CD4-positive, alpha-beta T cell treated with Interleukin-6 at 100 ng/mL for 8 hours (primary cell): ENCODE measurements at regions not wholly inside any gene's neighbourhood (a gene's known extent, or its start where the extent isn't known, plus 50 kb on each side); places are given as distances from the start of the nearest gene placed in this dataset.
"Not testable (repeated sequence)": the region's sequence is repeated elsewhere in the genome, so short reads cannot be mapped to it uniquely, and the experiment has no call there.

Experiments used
- DNase-seq: peaks from one replicate; pipeline ENCODE4 v3.0.0-alpha.2; 2020; ENCODE audit warnings: mixed read lengths, low spot score

DNA sequence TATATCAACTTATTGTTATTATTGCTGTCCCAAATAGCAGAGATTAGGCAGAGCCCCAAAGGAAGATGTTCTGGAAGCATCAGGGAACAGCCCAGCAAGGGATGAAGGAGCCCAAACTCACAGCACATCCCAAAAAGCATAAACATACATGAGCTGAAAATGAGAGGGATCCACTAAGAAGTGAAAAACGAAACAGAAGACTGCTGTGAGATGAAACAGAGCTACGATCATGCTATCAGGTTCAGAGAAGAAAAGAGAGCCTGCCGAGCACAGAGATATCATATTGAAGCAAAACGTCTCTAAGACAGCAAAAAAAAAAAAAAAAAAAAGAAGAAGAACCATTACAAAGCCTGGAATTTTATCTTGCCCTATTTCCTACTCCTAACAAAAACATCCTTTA lies 127.3 kb downstream of the ZNF608 start:
- DNase-seq: no peak

DNA sequence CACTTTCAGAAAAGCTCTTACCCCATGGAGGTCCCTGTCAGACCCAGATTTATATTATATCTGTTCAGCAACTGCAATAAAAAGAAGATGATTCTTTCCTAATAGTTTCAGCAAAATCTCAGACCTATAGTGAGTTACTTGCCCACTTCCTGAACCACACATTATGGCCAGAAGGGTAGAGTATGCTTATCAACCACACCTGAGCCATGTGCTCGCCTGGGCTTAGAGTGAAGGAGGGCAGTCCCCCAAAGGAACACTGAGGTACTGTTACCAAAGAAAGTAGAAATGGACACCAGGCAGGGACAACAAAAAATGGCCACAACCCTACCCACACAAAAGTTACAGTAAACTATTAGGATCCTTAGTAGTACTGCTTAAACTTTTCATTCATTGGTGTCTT lies 128.7 kb downstream of the ZNF608 start:
- DNase-seq: no peak

DNA sequence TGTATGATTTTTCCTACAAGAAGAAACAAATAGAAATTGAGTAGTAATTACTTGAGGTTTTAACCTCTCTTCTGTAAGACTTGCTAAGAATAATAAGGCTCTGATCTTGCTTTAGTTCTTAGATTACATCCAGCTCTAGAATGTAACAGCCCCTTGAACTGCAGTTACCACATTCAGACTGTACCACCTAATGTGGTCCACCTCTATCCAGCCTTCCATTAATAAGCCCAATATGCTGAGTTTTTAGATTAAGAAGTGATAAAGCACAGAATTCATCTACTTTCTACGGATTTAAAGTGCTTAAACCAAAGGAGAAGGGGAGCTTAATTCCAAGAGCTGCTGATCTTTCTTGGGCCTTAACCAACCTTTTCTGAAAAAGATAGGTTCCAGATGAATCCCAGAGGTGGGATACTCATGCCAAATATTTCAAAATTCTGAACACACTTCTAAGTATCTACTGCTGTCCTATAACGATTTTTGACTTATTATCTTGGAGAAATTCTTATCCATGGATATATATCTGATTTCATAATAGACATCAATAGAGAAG lies 131.5 kb downstream of the ZNF608 start:
- DNase-seq: no peak

DNA sequence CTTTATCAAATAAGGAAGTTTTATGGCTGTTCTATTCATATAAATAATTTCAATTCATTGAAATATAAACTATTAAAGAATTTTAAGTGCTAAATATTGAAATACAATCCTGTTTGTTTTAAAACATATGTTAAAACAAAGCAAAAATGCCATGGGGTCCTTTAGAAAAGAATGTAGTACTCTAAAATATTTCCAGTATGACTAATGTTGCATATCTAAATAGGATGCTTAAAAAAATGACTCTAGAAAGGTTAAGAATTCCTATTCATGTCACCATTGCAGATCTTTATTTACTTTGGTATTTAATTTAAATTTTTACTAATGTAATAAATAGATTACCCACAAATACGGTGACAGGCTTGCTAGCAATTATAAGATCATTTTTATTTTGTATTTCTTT lies 132.3 kb downstream of the ZNF608 start:
- DNase-seq: no peak

DNA sequence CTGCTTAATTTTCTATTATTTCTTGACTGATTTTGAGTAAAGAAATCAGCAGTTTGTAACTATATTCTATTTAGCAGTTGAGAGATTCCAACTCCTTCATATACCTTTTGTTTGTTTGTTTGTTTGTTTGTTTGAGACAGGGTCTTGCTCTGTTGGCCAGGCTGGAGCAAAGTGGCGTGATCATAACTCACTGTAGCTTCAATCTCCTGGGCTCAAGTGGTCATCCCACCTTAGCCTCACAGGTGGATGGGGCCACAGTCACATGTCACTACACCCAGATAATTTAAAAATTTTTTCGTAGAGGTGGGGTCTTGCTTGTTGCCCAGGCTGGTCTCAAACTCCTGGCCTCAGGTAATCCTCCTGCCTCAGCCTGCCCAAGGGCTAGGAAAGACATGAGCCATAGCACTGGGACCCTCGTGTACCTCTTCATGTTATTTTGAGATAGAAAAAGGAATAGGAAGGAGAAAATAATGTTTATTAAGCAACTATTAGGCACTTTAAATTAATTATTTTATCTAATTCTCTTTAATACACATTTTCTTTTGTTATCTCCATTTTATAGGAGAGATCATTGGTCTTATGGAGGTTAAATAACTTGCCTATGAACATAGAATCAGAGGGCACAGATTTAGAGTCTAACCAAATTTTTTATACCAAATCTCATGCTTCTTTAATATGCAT lies 133.0 kb downstream of the ZNF608 start:
- no peak for DNase-seq

DNA sequence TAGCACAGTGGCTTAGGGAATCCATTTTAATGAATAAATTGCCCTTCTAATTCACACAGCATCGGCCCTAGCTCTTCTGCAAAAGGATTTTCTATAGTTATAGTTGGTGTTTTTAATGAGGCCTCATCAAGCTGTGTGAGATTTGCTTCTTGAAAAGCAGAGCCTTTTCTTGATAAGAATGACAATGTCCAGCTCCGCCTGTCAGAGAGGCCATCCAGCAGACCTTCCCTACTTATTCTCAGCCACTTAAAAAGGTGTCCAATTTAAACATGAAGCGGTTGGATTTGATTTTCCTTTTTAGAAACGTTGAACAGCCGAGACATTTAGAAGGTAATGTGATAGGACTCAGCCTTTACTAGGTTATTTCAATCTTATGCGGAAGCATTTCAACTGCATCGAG lies 134.4 kb downstream of the ZNF608 start:
- DNase-seq: no peak

DNA sequence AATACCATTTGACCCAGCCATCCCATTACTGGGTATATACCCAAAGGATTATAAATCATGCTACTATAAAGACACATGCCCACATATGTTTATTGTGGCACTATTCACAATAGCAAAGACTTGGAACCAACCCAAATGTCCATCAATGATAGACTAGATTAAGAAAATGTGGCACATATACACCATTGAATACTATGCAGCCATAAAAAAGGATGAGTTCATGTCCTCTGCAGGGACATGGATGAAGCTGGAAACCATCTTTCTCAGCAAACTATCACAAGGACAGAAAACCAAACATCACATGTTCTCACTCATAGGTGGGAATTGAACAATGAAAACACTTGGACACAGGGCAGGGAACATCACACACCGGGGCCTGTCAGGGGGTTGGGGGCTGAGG lies 135.2 kb downstream of the ZNF608 start:
- DNase-seq: not testable (repeated sequence)

DNA sequence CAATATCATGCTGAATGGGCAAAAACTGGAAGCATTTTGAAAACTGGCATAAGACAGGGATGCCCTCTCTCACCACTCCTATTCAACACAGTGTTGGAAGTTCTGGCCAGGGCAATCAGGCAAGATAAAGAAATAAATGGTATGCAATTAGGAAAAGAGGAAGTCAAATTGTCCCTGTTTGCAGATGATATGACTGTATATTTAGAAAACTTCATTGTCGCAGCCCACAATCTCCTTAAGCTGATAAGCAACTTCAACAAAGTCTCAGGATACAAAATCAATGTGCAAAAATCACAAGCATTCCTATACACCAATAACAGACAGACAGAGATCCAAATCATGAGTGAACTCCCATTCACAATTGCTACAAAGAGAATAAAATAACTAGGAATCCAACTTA lies 136.8 kb downstream of the ZNF608 start:
- DNase-seq: not testable (repeated sequence)

DNA sequence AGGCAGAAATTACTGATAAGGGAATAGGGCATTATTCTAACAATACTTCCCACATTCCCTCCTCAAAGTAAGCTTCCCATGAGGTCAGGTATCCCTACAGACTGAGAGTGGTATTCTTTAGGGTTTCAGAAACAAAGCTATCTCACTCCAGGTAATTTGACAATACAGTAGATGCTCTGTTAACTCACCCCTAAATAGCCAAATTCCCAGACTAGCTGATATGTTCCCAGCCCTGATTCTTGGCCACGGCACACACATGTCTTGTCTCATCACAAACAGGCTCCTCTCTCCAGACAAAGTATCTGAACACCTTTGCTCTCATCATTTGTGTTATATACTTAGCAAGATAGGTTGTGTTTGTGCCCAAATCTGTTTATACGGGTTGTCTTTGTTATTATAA lies 139.9 kb downstream of the ZNF608 start:
- DNase-seq: no peak

DNA sequence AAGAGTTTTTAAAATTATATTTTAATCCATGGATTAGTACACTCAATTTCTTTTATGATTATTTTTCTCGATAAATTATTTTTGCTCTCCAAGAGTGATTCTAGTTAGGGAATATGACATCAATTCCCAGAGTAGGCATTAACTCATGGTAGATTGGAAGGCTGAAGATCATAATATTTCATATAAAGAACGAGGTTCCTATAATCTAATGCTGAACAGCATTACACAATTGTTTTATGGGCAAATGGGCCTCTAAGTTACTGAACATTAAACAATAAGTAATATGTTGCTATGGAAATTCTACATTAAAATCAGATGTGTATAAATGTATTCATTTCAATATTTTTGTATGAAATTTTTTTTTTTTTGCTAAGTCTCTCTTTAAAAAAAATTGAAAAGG lies 140.3 kb downstream of the ZNF608 start:
- DNase-seq: no peak

DNA sequence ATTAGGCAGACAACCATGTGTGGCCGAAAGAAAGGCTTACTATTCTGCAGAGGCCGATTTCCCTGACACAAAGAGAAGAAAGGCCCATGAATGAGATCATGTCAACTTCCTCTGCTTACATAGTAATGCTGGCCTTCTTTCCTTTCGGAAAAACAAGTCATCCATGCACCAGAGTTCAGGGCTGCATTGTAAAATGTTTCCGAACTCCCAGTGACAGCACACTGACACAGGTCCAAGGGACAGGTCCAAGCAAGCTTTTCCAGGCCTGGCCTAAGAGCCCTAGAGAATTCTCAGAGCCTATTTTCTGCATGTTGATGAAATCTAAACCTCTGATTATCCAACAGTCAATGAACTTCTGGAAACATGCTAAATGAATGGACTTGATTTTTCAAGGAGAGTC lies 140.9 kb downstream of the ZNF608 start:
- DNase-seq: no peak

DNA sequence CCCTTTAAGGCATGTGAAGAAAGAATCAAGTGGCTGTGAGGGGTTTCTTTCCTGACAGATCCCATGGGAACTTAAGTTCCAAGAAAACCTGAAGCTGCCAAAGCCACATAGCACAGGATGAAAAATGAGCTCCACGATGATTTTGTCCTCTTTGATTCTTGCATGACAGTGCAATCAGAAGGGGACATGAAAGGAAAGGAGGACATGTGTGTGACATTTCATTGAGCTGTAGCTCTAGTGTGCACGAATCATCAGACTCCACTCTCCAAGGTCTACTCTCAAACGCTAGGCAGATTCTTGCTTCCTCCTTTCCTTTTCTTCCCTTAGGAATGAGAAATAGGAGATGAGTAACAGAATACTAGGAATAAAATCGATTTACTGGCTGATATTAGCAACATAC lies 142.0 kb downstream of the ZNF608 start:
- DNase-seq: no peak

DNA sequence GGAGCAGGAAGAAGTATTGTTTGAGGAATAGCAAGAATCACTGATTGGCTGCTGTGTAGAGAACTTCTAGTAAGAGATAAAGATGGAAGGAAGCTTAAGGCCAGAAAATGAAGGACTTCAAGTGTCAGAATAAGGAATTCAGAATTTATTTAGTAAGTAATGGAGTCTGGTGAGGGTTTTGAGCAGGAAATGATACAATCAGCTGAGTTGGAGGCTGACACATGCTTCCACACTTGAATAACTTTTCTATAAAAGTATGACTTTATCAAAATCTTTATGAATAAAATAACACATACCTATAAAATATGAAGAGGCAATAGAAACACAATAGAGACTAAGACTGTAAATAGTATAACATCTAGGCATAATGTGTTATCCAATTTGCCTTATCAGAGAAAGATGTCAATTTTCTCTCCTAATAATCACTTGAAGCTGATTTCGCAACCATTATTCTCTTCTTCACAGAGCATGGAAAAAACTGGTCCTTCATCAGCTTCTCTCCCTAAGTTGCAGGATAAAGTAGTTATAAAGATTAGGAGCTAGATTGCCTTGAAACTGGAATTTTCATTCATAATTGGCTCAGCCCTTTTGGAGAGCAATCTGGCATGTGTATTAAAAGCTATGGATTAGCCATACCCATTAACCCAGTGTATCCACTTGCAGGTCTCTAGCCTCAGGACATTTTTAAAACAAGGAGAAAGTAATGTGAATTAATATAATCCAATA lies 143.4 kb downstream of the ZNF608 start:
- DNase-seq: no peak

DNA sequence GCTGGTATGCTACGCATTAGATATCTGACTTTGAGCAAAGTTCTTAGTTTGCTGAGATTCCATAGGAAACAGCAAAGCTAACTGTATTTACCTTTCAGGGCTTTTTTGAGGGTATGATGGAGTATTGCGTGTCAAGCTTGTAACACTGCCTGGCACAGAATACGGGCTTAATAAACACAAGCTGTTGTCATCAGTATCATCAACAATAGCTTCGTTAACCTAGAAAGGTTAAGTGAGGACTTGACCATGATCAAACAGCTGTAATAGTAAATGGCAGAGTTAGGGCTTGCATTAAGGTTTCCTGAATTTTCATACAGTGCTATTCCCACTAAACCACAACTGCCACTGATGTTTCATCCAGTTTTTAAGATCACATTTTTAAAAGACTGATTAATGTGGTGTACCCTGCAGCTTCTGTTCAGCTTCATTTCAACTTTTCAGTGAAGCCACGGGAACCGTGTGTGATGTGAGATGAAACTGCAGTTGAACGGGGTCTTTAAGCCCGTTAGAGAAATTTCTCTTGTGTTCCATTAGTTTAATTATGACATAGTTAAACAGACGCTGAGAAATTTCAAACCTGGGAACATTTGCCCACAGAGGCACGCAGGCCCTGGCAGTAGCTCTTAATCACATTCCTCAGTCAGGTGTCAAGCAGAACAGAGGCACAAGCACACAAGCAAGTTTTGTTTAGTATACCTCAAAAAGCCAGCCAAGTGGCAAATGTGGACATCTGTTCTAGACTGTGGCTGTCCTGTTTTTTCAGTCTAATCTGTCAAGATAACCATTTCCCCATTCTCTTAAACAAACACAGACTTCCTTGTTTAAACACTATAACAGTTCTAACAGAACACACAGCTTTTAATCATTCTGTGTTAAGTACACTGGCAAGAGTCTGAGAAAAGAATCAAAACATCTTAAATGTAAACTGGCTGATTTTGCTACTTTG lies 147.1 kb downstream of the ZNF608 start:
- no peak for DNase-seq

DNA sequence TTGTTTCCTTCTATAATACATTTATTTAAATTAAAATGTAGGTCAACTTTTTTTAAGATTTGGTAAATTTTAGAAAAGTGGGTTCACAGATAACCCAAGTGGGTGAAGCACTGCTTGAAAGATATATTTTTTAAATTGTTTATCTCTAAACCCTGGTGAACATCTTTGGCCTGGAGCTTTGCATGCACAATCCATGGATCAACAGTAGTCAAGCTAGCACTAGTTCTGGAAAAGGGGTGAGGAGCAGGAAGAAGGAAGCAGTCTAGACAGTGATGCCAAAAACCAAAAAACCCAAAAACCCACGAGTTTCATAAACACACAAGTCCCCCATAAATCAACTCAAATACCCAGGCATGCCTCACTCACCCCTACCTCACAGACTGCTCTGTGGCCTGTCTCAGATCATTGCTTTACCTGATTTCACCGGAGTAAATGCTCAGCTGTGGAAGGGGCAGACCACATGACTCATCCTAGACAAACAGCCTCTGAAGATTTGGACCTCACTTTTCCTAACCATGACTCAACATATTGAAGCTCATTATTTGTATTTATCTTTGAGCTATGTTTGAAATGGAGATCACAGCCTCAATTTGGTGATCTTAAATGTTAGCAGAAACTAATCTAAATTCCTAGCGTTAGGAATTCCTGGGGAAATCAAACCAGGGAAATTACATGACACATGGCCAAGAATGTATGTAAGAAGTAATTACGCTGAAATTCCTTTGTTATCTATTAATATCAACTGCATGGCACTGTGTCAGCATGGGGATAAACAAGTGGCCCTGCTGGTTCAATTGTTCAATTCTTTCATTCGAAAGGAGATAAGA lies 149.6 kb downstream of the ZNF608 start:
- no peak for DNase-seq

DNA sequence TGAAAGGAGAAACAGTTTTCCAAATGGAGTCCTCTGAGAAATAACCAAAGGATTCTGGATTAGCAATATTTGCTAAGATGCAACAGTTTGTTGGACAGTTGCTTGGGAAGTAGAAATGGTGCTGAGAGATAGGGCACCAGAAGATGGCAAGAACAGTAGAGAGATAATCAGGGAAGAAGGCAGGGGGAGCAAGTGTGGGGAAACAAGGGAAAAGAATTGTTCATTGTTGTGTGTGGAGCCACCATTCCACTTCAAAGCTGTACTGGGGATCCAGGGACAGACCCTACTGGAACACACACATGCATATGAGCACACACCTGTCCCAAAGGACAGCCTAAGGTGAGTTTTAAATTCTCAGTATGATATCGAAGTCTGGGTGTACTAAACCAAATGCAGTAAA lies 152.5 kb downstream of the ZNF608 start:
- DNase-seq: no peak

DNA sequence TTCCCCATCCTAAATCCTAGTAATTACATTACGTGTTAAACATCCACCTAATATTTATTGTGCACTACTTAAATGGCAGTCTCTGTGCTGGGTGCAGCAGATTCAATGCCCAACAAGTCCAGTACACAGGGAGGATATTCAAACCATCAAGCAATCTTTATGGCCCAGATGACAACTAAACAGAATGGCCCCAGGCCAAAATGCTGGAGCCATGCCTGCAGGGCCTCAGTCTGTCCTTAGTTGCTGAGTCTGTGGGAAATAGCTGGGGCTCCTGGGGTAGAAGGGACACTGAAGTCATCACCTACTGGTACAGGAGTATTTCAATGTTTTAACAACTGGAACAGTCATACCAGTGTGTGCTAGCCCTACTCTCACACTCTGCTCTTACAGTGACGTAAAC lies 153.5 kb downstream of the ZNF608 start:
- no peak for DNase-seq

DNA sequence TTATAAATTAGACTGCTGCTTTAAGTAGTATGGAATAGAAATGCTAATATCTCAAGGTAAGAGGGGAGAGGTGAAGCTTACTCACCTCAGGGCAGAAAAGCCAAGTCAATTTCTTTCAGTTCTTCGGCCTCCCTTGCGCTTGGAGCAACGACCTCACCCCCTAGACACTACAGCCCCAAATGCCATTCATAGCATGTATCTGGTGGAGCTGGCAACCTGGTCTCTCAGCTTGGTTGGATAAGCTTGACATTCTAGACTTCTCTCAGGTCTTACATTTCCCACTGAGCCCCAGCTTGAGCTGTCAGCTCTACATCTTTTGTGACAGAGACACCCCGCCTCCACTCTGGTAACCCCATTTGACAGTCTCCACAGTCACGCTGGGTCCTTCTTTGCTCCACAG lies 154.9 kb downstream of the ZNF608 start:
- DNase-seq: no peak

DNA sequence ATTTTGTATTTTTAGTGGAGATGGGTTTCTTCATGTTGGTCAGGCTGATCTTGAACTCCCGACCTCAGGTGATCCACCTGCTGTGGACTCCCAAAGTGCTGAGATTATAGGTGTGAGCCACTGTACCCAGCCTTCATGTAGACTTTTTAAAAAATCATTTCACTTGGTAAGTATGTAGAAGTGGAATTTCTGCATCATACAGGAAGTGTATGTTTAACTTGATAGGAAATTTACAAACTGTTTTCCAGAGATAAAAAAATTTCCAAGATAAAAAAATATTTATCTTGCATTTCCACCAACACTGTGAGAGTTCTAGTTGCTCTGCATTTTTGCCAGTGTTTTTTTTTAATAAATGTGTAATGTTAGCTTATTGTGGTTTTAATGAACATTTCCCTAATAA lies 155.8 kb downstream of the ZNF608 start:
- no peak for DNase-seq

DNA sequence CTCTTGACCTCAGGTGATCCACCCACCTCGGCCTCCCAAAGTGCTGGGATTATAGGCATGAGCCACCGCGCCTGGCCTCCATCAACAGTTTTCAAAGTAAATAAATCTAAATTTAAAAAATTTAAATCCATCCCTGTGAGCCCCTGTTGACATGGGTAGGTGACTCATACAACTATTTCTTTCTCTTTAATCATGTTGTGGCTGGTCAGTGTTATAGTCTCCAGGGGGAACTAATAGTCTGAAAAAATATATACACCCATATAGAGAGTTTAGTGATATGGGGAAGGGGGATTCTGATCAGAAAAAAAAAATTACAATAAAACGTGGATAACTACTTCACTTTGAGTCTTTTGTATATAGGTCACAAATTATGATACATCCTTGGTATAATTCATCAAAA lies 159.2 kb downstream of the ZNF608 start:
- no peak for DNase-seq

DNA sequence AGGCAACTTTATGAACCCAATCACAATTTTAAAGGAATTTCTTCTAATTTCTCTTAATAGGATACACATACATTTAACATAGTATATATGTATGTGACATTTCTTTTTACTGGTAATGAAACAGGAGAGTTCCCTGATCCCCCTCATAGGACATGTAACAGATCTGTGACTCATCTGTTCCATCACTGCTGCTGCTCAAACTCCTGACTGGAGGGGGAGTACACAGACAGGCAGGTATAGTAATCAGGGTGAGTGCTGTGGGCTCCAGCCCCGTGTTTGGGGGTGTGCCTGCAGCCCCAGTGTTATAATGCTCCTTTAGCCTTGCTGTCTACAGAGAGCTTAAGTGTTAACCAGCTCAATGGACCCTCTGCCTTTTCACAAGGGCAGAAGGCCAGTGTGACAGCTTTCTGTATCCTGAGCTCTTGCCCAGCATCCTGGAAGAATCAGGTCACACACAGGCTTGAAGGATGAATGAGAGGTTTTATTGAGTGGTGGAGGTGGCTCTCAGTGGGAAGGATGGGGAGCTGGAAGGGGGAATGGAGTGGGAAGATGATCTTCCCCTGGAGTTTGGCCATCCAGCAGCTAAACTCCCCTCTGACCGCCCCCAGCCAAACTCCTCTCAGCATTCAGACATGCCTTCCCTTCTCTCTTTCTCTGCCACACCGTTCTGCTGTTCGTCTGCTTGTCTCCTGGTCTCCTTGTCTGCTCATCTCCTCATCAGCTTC lies 161.3 kb downstream of the ZNF608 start:
- DNase-seq: no peak
